Panc1 (cell line): ENCODE measurements at regions not wholly inside any gene's neighbourhood (a gene's known extent, or its start where the extent isn't known, plus 50 kb on each side); places are given as distances from the start of the nearest gene placed in this dataset.

Experiments used
- POLR2AphosphoS5 ChIP-seq: IDR thresholded peaks from 2 replicates; pipeline ENCODE4 v1.6.1; 2012; ENCODE audit warnings: mild to moderate bottlenecking, low read depth, low read length, moderate library complexity
- SIN3A ChIP-seq: IDR thresholded peaks from 2 replicates; pipeline ENCODE4 v1.6.1; 2012; ENCODE audit warnings: low read depth, mild to moderate bottlenecking, low read length, moderate library complexity, borderline replicate concordance; ENCODE audit not compliant: insufficient read depth
- TCF7L2 ChIP-seq: IDR thresholded peaks from 2 replicates; pipeline ENCODE4 v1.6.1; 2011; ENCODE audit warnings: mild to moderate bottlenecking, low read depth, low read length, inconsistent platforms
- TF ChIP-seq, protein P1 (sequence below): fragments of 450-650 bp; IDR thresholded peaks from 2 replicates; pipeline ENCODE4 v1.5.1; 2017; ENCODE audit warnings: mild to moderate bottlenecking
- TF ChIP-seq, protein P2 (sequence below), 2 experiments: IDR thresholded peaks; 2 replicates each; pipeline ENCODE4 v1.6.1; 2011 to 2012; ENCODE audit warnings: low read depth in 2 of 2, control low read depth in 1 of 2, low read length in 1 of 2, mild to moderate bottlenecking in 1 of 2, moderate library complexity in 1 of 2; ENCODE audit not compliant: insufficient read depth in 1 of 2

GRCh38 chr2:5491523-5491922 lies 200.7 kb upstream of the SOX11 start:
- TF ChIP-seq, protein P1, sequence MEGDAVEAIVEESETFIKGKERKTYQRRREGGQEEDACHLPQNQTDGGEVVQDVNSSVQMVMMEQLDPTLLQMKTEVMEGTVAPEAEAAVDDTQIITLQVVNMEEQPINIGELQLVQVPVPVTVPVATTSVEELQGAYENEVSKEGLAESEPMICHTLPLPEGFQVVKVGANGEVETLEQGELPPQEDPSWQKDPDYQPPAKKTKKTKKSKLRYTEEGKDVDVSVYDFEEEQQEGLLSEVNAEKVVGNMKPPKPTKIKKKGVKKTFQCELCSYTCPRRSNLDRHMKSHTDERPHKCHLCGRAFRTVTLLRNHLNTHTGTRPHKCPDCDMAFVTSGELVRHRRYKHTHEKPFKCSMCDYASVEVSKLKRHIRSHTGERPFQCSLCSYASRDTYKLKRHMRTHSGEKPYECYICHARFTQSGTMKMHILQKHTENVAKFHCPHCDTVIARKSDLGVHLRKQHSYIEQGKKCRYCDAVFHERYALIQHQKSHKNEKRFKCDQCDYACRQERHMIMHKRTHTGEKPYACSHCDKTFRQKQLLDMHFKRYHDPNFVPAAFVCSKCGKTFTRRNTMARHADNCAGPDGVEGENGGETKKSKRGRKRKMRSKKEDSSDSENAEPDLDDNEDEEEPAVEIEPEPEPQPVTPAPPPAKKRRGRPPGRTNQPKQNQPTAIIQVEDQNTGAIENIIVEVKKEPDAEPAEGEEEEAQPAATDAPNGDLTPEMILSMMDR: no peak
- no peak for TF ChIP-seq TCF7L2
- no peak for TF ChIP-seq POLR2AphosphoS5
- TF ChIP-seq, protein P2, sequence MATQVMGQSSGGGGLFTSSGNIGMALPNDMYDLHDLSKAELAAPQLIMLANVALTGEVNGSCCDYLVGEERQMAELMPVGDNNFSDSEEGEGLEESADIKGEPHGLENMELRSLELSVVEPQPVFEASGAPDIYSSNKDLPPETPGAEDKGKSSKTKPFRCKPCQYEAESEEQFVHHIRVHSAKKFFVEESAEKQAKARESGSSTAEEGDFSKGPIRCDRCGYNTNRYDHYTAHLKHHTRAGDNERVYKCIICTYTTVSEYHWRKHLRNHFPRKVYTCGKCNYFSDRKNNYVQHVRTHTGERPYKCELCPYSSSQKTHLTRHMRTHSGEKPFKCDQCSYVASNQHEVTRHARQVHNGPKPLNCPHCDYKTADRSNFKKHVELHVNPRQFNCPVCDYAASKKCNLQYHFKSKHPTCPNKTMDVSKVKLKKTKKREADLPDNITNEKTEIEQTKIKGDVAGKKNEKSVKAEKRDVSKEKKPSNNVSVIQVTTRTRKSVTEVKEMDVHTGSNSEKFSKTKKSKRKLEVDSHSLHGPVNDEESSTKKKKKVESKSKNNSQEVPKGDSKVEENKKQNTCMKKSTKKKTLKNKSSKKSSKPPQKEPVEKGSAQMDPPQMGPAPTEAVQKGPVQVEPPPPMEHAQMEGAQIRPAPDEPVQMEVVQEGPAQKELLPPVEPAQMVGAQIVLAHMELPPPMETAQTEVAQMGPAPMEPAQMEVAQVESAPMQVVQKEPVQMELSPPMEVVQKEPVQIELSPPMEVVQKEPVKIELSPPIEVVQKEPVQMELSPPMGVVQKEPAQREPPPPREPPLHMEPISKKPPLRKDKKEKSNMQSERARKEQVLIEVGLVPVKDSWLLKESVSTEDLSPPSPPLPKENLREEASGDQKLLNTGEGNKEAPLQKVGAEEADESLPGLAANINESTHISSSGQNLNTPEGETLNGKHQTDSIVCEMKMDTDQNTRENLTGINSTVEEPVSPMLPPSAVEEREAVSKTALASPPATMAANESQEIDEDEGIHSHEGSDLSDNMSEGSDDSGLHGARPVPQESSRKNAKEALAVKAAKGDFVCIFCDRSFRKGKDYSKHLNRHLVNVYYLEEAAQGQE (IDR thresholded peaks at IDR 0.05; ENCODE audit: insufficient read depth in 1 of 2, low read depth in 2 of 2, low read length in 1 of 2): no peak
- no peak for TF ChIP-seq SIN3A
